GM23338 (cell line): ENCODE measurements at regions not wholly inside any gene's neighbourhood (a gene's known extent, or its start where the extent isn't known, plus 50 kb on each side); places are given as distances from the start of the nearest gene placed in this dataset.

Source experiments
- ATAC-seq: fragments of 200-7000 bp; cut with Tn5 transposase; 3 replicates; pipeline ENCODE4 v1.9.1; 2020
- DNase-seq: peaks from one replicate; pipeline ENCODE4 v3.0.0-alpha.2; 2015; ENCODE audit warnings: low spot score
- H2AFZ ChIP-seq: fragments of 200-600 bp; sonication (generic); 2 replicates; pipeline ENCODE4 v1.8.0; 2016; ENCODE audit warnings: antibody characterized with exemption, mild to moderate bottlenecking, moderate library complexity
- H3F3A ChIP-seq: fragments of 200-600 bp; sonication (generic); replicated peaks from 2 replicates; pipeline ENCODE4 v1.8.0; 2017; ENCODE audit warnings: antibody characterized with exemption, mixed run types, low read depth
- H3K27ac ChIP-seq: fragments of 200-600 bp; sonication (generic); 2 replicates; pipeline ENCODE4 v1.6.1; 2016; ENCODE audit warnings: low read depth
- H3K27me3 ChIP-seq: fragments of 200-600 bp; sonication (generic); 2 replicates; pipeline ENCODE4 v1.8.0; 2016; ENCODE audit warnings: mild to moderate bottlenecking, mixed run types, moderate library complexity; ENCODE audit not compliant: insufficient read depth
- H3K36me3 ChIP-seq: fragments of 200-600 bp; sonication (generic); 2 replicates; pipeline ENCODE4 v1.8.0; 2016; ENCODE audit warnings: mild to moderate bottlenecking; ENCODE audit not compliant: insufficient read depth
- H3K4me1 ChIP-seq: fragments of 200-600 bp; sonication (generic); 2 replicates; pipeline ENCODE4 v1.8.0; 2016; ENCODE audit warnings: mild to moderate bottlenecking, moderate library complexity; ENCODE audit not compliant: insufficient read depth
- H3K4me2 ChIP-seq: fragments of 200-600 bp; sonication (generic); 2 replicates; pipeline ENCODE4 v1.7.1; 2017; ENCODE audit warnings: mixed run types
- H3K4me3 ChIP-seq: fragments of 200-600 bp; sonication (generic); 2 replicates; pipeline ENCODE4 v1.6.1; 2016; ENCODE audit warnings: mixed run types
- H3K79me2 ChIP-seq: fragments of 200-600 bp; sonication (generic); replicated peaks from 2 replicates; pipeline ENCODE4 v1.8.0; 2017; ENCODE audit warnings: mild to moderate bottlenecking; ENCODE audit not compliant: insufficient read depth
- H3K9me2 ChIP-seq: fragments of 200-600 bp; sonication (generic); 2 replicates; pipeline ENCODE4 v1.8.0; 2017; ENCODE audit not compliant: insufficient read depth
- H4K20me1 ChIP-seq: fragments of 200-600 bp; sonication (generic); replicated peaks from 2 replicates; pipeline ENCODE4 v1.8.0; 2017; ENCODE audit warnings: mild to moderate bottlenecking; ENCODE audit not compliant: insufficient read depth
- H3K27ac Mint-ChIP-seq: 2 replicates; pipeline ENCODE4 v1.8.0; 2020; ENCODE audit warnings: inconsistent platforms, mild to moderate bottlenecking, moderate library complexity, mixed read lengths
- H3K27me3 Mint-ChIP-seq: 3 replicates; pipeline ENCODE4 v1.8.0; 2022; ENCODE audit warnings: low read depth, mild to moderate bottlenecking, moderate library complexity, mixed read lengths, inconsistent platforms; ENCODE audit not compliant: insufficient read depth, poor library complexity
- H3K36me3 Mint-ChIP-seq: 3 replicates; pipeline ENCODE4 v1.8.0; 2021; ENCODE audit warnings: low read depth, mild to moderate bottlenecking, inconsistent platforms, moderate library complexity, mixed read lengths
- H3K4me1 Mint-ChIP-seq: 3 replicates; pipeline ENCODE4 v1.8.0; 2020; ENCODE audit warnings: mild to moderate bottlenecking, inconsistent platforms, mixed read lengths
- H3K4me3 Mint-ChIP-seq: 3 replicates; pipeline ENCODE4 v1.8.0; 2021; ENCODE audit warnings: moderate library complexity, mild to moderate bottlenecking, inconsistent platforms, mixed read lengths
- H3K9me3 Mint-ChIP-seq: 3 replicates; pipeline ENCODE4 v1.8.0; 2020; ENCODE audit warnings: moderate library complexity, mild to moderate bottlenecking, inconsistent platforms, mixed read lengths
- CREB1 ChIP-seq: fragments of 250-450 bp; sonication (Bioruptor Pico); IDR thresholded peaks from 2 replicates; pipeline ENCODE4 v1.5.0; 2020; ENCODE audit warnings: low read depth, mild to moderate bottlenecking, moderate library complexity
- CTCF ChIP-seq, 2 experiments: fragments of 200-600 bp in 1 of 2; sonication (generic) in 1 of 2; conservative IDR thresholded peaks; 2 replicates each; pipeline versions ENCODE4 v1.5.1 to v1.6.1; 2016 to 2017; ENCODE audit warnings: antibody characterized with exemption in 2 of 2, low read depth in 2 of 2, mild to moderate bottlenecking in 2 of 2, moderate library complexity in 1 of 2
- ETS1 ChIP-seq: IDR thresholded peaks from 2 replicates; pipeline ENCODE4 v1.6.1; 2016; ENCODE audit warnings: antibody characterized with exemption
- EZH2 ChIP-seq: fragments of 200-600 bp; sonication (generic); IDR thresholded peaks from one replicate; pipeline ENCODE4 v1.8.0; 2017; ENCODE audit warnings: antibody characterized with exemption, mild to moderate bottlenecking, low read depth; ENCODE audit not compliant: unreplicated experiment
- EZH2phosphoT487 ChIP-seq: fragments of 200-600 bp; sonication (generic); IDR thresholded peaks from one replicate; pipeline ENCODE4 v1.8.1; 2018; ENCODE audit warnings: antibody characterized with exemption; ENCODE audit not compliant: unreplicated experiment
- JUNB ChIP-seq: IDR thresholded peaks from one replicate; pipeline ENCODE4 v1.6.1; 2016; ENCODE audit warnings: antibody characterized with exemption; ENCODE audit not compliant: unreplicated experiment
- NANOG ChIP-seq: IDR thresholded peaks from 2 replicates; pipeline ENCODE4 v1.6.1; 2016; ENCODE audit warnings: antibody characterized with exemption, borderline replicate concordance
- POLR2AphosphoS5 ChIP-seq: IDR thresholded peaks from 2 replicates; pipeline ENCODE4 v1.6.1; 2016; ENCODE audit warnings: antibody characterized with exemption, low read depth
- STAT1 ChIP-seq: IDR thresholded peaks from one replicate; pipeline ENCODE4 v1.6.1; 2016; ENCODE audit warnings: antibody characterized with exemption; ENCODE audit not compliant: unreplicated experiment
- ZNF114 ChIP-seq: fragments of 250-450 bp; sonication (Bioruptor Pico); IDR thresholded peaks from 2 replicates; pipeline ENCODE4 v1.5.0; 2020; ENCODE audit warnings: mild to moderate bottlenecking, moderate library complexity
- ZNF331 ChIP-seq: fragments of 250-450 bp; sonication (Bioruptor Pico); IDR thresholded peaks from 2 replicates; pipeline ENCODE4 v1.5.0; 2020; ENCODE audit warnings: low read depth, mild to moderate bottlenecking, moderate library complexity
- ZNF462 ChIP-seq: fragments of 250-450 bp; sonication (Bioruptor Pico); IDR thresholded peaks from 2 replicates; pipeline ENCODE4 v1.5.0; 2020; ENCODE audit warnings: mild to moderate bottlenecking, moderate library complexity
- TF ChIP-seq, protein P1 (sequence below): IDR thresholded peaks from one replicate; pipeline ENCODE4 v1.6.1; 2018; ENCODE audit warnings: antibody characterized with exemption; ENCODE audit not compliant: unreplicated experiment

GRCh38 chr6:71126506-71126905 is 162.1 kb upstream of the OGFRL1 start:
- ATAC-seq (no peak), DNase-seq (no peak)
- Histone ChIP-seq H3K4me3 (no peak overlapping the region), H3K9me2 (0 out of 2 replicates have a peak, but pooled peaks cover 4% of the 10 kb centered on the region), H3K79me2 (no peaks in the 10 kb centered on the region), H3F3A (no peaks in the 10 kb centered on the region), H3K27me3 (no peaks in the 10 kb centered on the region), H3K4me2 (no peak overlapping the region), H3K27ac (no peak overlapping the region), H3K4me1 (peaks cover 11% of the 10 kb centered on the region; the same call in 1 of the 2 replicates), H3K36me3 (no peaks in the 10 kb centered on the region), H4K20me1 (no peaks in the 10 kb centered on the region), H2AFZ (no peak overlapping the region)
- Mint-ChIP-seq H3K36me3 (peaks cover 7% of the 10 kb centered on the region; the same call in 1 of the 3 replicates), H3K4me3 (no peak overlapping the region), H3K4me1 (peaks cover 21% of the 10 kb centered on the region), H3K9me3 (peaks cover 12% of the 10 kb centered on the region; the same call in 2 of the 3 replicates), H3K27ac (no peak overlapping the region), H3K27me3 (no peaks in the 10 kb centered on the region)
- TF ChIP-seq STAT1 (no peak), EZH2 (no peak), ZNF462 (no peak), ZNF114 (no peak), JUNB (no peak), EZH2phosphoT487 (no peak), POLR2AphosphoS5 (no peak), ETS1 (no peak), ZNF331 (CRISPR knock-in tag) (no peak), CREB1 (CRISPR knock-in tag) (no peak), NANOG (no peak), CTCF (conservative IDR thresholded peaks at IDR 0.05; ENCODE audit: low read depth in 2 of 2) (no peak)
- TF ChIP-seq, protein P1, sequence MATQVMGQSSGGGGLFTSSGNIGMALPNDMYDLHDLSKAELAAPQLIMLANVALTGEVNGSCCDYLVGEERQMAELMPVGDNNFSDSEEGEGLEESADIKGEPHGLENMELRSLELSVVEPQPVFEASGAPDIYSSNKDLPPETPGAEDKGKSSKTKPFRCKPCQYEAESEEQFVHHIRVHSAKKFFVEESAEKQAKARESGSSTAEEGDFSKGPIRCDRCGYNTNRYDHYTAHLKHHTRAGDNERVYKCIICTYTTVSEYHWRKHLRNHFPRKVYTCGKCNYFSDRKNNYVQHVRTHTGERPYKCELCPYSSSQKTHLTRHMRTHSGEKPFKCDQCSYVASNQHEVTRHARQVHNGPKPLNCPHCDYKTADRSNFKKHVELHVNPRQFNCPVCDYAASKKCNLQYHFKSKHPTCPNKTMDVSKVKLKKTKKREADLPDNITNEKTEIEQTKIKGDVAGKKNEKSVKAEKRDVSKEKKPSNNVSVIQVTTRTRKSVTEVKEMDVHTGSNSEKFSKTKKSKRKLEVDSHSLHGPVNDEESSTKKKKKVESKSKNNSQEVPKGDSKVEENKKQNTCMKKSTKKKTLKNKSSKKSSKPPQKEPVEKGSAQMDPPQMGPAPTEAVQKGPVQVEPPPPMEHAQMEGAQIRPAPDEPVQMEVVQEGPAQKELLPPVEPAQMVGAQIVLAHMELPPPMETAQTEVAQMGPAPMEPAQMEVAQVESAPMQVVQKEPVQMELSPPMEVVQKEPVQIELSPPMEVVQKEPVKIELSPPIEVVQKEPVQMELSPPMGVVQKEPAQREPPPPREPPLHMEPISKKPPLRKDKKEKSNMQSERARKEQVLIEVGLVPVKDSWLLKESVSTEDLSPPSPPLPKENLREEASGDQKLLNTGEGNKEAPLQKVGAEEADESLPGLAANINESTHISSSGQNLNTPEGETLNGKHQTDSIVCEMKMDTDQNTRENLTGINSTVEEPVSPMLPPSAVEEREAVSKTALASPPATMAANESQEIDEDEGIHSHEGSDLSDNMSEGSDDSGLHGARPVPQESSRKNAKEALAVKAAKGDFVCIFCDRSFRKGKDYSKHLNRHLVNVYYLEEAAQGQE, result no peak
